A673 (cell line): ENCODE measurements at regions not wholly inside any gene's neighbourhood (a gene's known extent, or its start where the extent isn't known, plus 50 kb on each side); places are given as distances from the start of the nearest gene placed in this dataset.

ENCODE experiments used
- BruUV-seq: library from RNA; stranded (reverse); fragments of 400-500 nt; replicated peaks from 2 replicates; lab custom pipeline; 2021; lab: Mats Ljungman, UMichigan
- CTCF ChIA-PET: fragments of 300-600 bp; sonication (Branson Sonifier 250); formaldehyde crosslinking; loops from one replicate; lab custom pipeline; 2022; ENCODE audit warnings: antibody characterized with exemption; lab: Charles Lee
- POLR2A ChIA-PET: fragments of 300-600 bp; sonication (Branson Sonifier 250); formaldehyde crosslinking; loops from one replicate; lab custom pipeline; 2022; ENCODE audit warnings: antibody characterized with exemption; ENCODE audit not compliant: low non-redundant PET; lab: Charles Lee
- DNase-seq: peaks from one replicate; pipeline ENCODE4 v3.0.0-alpha.2; 2015; ENCODE audit warnings: low spot score
- H3K27ac ChIP-seq: fragments of 200-600 bp; sonication (generic); 2 replicates; pipeline ENCODE4 v1.5.1; 2016; ENCODE audit warnings: mixed run types, low read depth, mild to moderate bottlenecking, mixed read lengths, antibody characterized with exemption, low read length; ENCODE audit not compliant: poor library complexity, severe bottlenecking
- H3K27me3 ChIP-seq: fragments of 200-600 bp; sonication (generic); replicated peaks from 2 replicates; pipeline ENCODE4 v1.6.1; 2017; ENCODE audit warnings: mixed run types, low read depth, mild to moderate bottlenecking, mixed read lengths, antibody characterized with exemption, low read length; ENCODE audit not compliant: insufficient read depth, poor library complexity
- H3K36me3 ChIP-seq: fragments of 200-600 bp; sonication (generic); 2 replicates; pipeline ENCODE4 v1.6.1; 2016; ENCODE audit warnings: mixed run types, mild to moderate bottlenecking, mixed read lengths, antibody characterized with exemption, low read length; ENCODE audit not compliant: insufficient read depth, poor library complexity, severe bottlenecking
- H3K4me1 ChIP-seq: fragments of 200-600 bp; sonication (generic); 2 replicates; pipeline ENCODE4 v1.6.1; 2017; ENCODE audit warnings: mixed run types, mild to moderate bottlenecking, mixed read lengths, antibody characterized with exemption, low read length; ENCODE audit not compliant: insufficient read depth, poor library complexity, severe bottlenecking
- H3K4me3 ChIP-seq: fragments of 200-600 bp; sonication (generic); 2 replicates; pipeline ENCODE4 v1.5.1; 2016; ENCODE audit warnings: low read depth, mixed run types, mild to moderate bottlenecking, mixed read lengths, low read length; ENCODE audit not compliant: poor library complexity, severe bottlenecking
- H3K9me3 ChIP-seq: fragments of 200-600 bp; sonication (generic); 2 replicates; pipeline ENCODE4 v1.6.1; 2016; ENCODE audit warnings: mixed run types, low read depth, mild to moderate bottlenecking, mixed read lengths, antibody characterized with exemption, low read length; ENCODE audit not compliant: poor library complexity, severe bottlenecking
- CTCF ChIP-seq: fragments of 300-800, 200-600 bp; sonication (generic); conservative IDR thresholded peaks from 2 replicates; pipeline ENCODE4 v1.5.1; 2017; ENCODE audit warnings: low read depth, mild to moderate bottlenecking, antibody characterized with exemption, low read length, moderate library complexity, mixed read lengths
- EZH2 ChIP-seq: fragments of 200-600 bp; sonication (generic); IDR thresholded peaks from 2 replicates; pipeline ENCODE4 v1.6.1; 2017; ENCODE audit warnings: borderline replicate concordance, low read depth, mild to moderate bottlenecking, mixed read lengths, antibody characterized with exemption, low read length; ENCODE audit not compliant: poor library complexity, severe bottlenecking
- intact Hi-C: fragments of 100-400 bp; cut with micrococcal nuclease; formaldehyde crosslinking; loops from one replicate; pipeline ENCODE4 v1.10.0; 2022; ENCODE audit not compliant: unreplicated experiment

GRCh38 chr12:59999291-59999690, 403.5 kb downstream of the SLC16A7 start:
- peak; percentile 0 for DNase-seq
- Histone ChIP-seq H3K9me3 (no peaks in the 10 kb centered on the region), H3K27ac (no peak overlapping the region), H3K36me3 (no peaks in the 10 kb centered on the region), H3K4me3 (no peak overlapping the region), H3K27me3 (no peaks in the 10 kb centered on the region), H3K4me1 (no peaks in the 10 kb centered on the region)
- BruUV-seq, result no TSS peak
- intact Hi-C loops, result no loop called here
- POLR2A ChIA-PET, result no interaction called here
- no peak for TF ChIP-seq CTCF
- no peak for TF ChIP-seq EZH2
- CTCF ChIA-PET, result no interaction called here

GRCh38 chr12:60010486-60010885, 414.7 kb downstream of the SLC16A7 start:
- Histone ChIP-seq H3K9me3 (no peaks in the 10 kb centered on the region), H3K4me1 (no peaks in the 10 kb centered on the region), H3K4me3 (no peak overlapping the region), H3K36me3 (no peaks in the 10 kb centered on the region), H3K27me3 (no peaks in the 10 kb centered on the region), H3K27ac (no peak overlapping the region)
- ChIA-PET POLR2A (no interaction called here), CTCF (no interaction called here)
- no peak for TF ChIP-seq CTCF
- no peak for TF ChIP-seq EZH2
- intact Hi-C loops, result no loop called here
- DNase-seq, result no peak
- no TSS peak for BruUV-seq

GRCh38 chr12:60012659-60013058, 416.8 kb downstream of the SLC16A7 start:
- intact Hi-C loops, result no loop called here
- Histone ChIP-seq H3K4me1 (no peaks in the 10 kb centered on the region), H3K27ac (no peak overlapping the region), H3K36me3 (no peaks in the 10 kb centered on the region), H3K9me3 (no peaks in the 10 kb centered on the region), H3K4me3 (no peak overlapping the region), H3K27me3 (no peaks in the 10 kb centered on the region)
- no peak for DNase-seq
- BruUV-seq, result no TSS peak
- CTCF ChIA-PET, result no interaction called here
- POLR2A ChIA-PET, result no interaction called here
- TF ChIP-seq EZH2, result no peak
- no peak for TF ChIP-seq CTCF
